Activated CD4-positive, alpha-beta T cell treated with anti-CD3 and anti-CD28 coated beads, Interleukin-10, Interleukin-2, amounts not matched to agents 100 ng/mL and 50 ng/mL, durations not matched to agents 16 hours and 8 hours (primary cell): ENCODE measurements at regions not wholly inside any gene's neighbourhood (a gene's known extent, or its start where the extent isn't known, plus 50 kb on each side); places are given as distances from the start of the nearest gene placed in this dataset.
"Not testable (repeated sequence)": the region's sequence is repeated elsewhere in the genome, so short reads cannot be mapped to it uniquely, and the experiment has no call there.

Experiments used
- DNase-seq: peaks from one replicate; pipeline ENCODE4 v3.0.0-alpha.2; 2020

GRCh38 chr5:109992264-109992915 is 302.7 kb downstream of the MAN2A1 start:
- no peak for DNase-seq

- no peak for DNase-seq
These were observed 304.4 kb downstream of the MAN2A1 start for GRCh38 chr5:109994135-109994534.

DNA sequence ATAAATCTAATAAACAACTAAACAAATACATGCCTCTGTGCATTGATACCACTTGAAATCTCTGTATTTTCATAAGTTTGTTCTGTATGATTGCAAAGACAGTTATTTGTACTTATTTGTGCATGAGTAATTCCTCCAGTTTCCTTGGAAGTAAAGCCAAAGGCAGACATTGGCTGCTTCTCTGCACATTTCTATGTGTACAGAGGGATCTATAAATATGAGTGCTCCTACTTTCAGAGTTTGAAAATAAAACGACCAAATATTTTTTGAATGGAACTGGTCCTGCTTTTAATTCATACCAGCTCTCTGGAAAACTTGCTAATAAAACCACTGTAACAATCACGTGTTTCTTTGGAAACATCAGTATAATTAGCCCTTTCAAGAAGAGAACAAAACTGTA is 306.5 kb downstream of the MAN2A1 start:
- DNase-seq = no peak

DNA sequence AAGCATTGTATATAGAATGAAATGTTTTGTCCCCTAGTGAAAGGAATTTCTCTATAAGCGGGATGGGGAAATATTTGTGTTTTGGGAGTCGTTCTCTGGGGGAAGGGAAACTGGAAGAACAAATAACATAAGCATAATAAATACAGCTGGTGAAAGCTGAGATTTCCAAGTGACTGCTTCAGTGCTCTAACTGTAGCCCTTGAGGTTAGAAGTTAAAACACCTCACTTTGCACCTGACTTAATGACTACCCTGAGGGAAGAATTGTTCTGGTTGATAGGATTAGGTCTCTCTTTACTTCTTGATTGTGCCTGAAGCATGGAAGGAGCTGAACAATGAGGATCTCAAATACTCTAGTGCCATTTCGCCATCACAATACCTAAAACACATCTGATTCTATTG is 307.4 kb downstream of the MAN2A1 start:
- no peak for DNase-seq

DNA sequence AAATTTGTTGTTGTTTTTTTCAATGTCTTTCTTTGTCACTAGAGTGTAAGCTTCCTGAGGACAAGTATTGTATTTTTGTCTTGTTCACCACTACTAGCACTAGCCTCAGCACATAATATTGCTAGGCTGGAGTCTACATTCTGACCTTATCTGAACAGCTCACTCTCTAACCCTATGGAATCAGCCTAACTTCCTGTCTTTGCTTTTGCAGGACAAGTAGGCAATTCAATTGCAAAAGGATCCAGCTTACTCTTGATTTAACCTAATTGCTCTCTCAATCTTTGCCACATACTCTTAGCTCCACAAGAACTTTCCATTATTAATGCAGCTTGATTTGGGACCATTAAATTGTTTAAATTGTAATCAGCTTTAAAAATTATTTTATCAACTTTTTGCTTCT is 308.5 kb downstream of the MAN2A1 start:
- no peak for DNase-seq

DNA sequence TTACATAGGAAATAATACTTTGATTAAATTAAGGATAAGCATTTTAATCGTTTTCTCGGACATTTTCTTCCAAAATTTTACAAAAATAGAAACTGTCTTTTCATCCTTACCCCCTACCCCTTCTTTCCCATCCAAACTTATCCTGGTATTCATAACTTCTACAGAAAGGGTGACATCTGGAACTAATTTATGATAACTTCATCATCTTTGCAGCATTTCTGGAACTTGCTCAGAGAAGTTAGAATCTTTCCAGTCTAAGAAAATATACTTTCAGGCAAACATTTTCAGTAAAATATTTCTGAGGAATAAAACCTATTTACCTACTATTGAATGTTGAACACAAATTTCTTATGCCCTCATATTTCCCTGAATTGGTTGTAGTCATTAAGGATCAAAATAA is 309.0 kb downstream of the MAN2A1 start:
- DNase-seq = no peak

GRCh38 chr5:110001648-110002047 is 311.9 kb downstream of the MAN2A1 start:
- DNase-seq = no peak

GRCh38 chr5:110002652-110003051 is 312.9 kb downstream of the MAN2A1 start:
- no peak for DNase-seq

DNA sequence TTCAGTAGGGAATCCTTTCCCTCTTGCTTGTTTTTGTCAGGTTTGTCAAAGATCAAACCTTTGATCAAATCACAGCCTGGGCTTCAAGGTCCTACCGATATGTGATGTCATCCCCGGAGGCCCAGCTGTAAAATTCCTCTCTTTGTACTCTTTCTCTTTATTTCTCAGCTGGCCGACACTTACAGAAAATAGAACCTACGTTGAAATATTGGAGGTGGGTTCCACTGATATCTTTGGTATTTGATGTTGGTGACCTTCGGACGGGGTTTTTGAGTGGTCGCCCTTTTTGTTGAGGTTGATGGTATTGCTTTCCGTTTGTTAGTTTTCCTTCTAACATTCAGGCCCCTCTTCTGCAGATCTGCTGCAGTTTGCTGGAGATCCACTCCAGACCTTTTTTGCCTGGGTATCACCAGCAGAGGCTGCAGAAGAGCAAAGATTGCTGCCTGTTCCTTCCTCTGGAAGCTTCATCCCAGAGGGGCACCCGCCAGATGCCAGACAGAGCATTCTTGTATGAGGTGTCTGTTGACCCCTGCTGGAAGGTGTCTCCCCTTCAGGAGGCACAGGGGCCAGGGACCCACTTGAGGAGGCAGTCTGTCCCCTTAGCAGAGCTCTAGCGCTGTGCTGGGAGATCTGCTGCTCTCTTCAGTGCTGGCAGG is 316.3 kb downstream of the MAN2A1 start:
- DNase-seq = not testable (repeated sequence)

DNA sequence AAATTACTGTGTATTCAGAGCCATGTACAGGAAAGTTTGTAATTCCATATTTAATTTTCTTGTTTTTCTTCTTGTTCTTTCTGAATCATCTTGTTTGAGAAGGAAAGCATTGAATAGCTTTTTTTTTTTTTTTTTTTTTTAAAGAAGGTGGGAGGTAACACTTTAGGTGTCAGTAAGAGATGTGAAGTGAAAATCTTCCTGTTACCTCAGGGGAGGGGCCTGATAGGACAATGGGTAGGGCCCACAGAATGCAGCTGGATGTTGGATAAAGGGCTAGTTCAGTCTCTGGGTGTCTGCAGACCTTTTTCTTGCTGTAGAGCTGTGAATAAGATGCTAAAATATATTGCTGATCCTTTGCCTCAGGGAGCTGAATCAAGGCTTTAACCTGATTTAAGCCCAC is 317.4 kb downstream of the MAN2A1 start:
- no peak for DNase-seq

GRCh38 chr5:110008131-110008530 is 318.4 kb downstream of the MAN2A1 start:
- no peak for DNase-seq

- DNase-seq = no peak
These were observed 322.4 kb downstream of the MAN2A1 start for GRCh38 chr5:110012145-110012544.

- no peak for DNase-seq
These were observed 323.3 kb downstream of the MAN2A1 start for GRCh38 chr5:110013017-110013416.

DNA sequence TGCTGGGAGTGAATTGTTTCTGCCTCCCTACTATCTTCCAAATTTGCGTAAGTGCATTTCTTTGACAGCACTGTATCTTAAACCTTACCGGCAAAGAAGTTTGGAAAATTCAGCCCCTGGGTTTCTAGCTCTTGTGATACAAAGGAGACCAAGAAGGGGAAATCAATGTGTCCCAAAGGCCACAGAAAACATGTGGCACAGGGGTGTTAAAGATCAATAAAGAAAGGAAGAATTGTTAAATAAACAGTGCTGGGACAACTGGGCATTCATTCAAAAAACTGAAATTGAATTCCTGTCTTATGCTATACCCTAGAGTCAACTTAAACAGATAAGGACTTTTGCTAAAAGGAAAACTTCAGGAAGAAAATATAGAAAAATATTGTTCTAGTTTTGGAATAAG is 328.1 kb downstream of the MAN2A1 start:
- no peak for DNase-seq

- DNase-seq = no peak
These were observed 328.8 kb downstream of the MAN2A1 start for GRCh38 chr5:110018509-110018908.

DNA sequence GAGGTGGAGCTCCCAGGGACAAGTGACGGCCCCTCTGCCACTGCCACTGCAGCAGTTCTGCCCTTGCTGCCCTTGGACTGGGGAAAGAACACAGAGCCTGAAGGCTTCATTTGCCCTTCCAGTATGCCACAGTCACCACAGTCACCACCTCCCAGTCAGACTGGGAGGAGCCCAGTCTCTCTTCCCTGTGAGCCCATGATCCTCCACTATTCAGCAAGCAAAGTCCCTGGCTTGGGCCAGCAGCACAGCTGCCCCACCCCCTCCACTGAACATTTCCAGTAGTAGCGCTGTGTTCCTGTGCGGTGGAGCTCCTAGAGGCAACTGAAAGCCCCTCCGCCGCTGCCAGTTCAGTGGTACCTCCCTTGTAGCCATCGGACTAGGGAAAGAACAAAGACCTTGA is 329.4 kb downstream of the MAN2A1 start:
- no peak for DNase-seq

GRCh38 chr5:110019780-110020179 is 330.1 kb downstream of the MAN2A1 start:
- DNase-seq = no peak

DNA sequence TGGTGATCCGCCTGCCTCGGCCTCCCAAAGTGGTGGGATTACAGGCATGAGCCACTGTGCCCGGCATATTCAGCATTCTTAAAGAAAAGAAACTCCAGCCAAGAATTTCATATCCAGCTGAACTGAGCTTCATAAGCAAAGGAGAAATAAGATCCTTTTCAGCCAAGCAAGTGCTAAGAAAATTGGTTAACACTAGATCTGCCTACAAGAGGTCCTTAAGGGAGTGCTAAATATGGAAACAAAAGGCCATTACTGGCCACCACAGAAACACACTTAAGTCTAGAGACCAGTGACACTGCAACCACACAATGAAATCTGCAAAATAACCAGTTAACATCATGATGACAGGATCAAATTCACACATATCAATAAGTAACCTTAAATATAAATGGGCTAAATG is 331.5 kb downstream of the MAN2A1 start:
- no peak for DNase-seq

GRCh38 chr5:110025160-110025559 is 335.4 kb downstream of the MAN2A1 start:
- DNase-seq = no peak

DNA sequence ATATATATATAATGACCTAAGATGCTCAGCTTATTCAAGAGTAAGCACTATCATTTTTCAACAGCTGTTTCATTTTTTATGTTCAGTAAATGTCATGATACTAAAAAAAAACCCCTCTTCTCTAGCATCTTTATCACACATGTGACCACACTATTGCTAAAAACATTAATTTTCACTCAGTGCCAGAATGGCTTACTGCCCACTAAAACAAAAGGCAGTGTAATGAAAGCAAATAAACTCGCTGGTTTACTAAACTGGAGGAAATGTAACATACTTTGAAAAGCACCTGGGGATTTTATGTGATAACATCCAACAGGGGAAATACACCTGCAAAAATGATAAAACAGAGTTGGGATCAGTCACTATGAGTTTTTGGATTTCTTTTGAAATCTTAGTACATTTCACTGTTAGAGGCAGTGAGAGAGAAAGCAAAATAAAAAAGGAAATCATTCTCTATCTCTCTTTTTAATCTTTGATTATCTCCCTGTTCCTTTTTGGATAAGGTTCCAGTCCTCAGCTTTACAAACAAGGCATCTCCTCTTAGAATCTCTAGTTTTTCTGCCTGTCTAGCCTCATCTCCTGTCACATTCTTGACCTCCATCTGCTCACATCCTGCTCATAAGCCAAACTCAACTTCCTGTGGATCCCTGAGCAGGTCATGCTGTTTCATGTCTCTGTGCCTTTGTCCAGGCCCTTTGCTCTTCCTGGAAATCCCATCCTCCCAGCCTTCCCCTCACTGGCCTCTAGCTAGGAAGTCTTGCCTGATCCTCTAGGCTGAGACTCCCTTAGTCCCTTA is 338.0 kb downstream of the MAN2A1 start:
- DNase-seq = no peak

GRCh38 chr5:110031402-110032140 is 341.8 kb downstream of the MAN2A1 start:
- no peak for DNase-seq

GRCh38 chr5:110032376-110032775 is 342.6 kb downstream of the MAN2A1 start:
- DNase-seq = no peak

- DNase-seq = no peak
These were observed 344.4 kb downstream of the MAN2A1 start for GRCh38 chr5:110034056-110034600.
